HG03060 (cell line): ENCODE measurements at regions not wholly inside any gene's neighbourhood (a gene's known extent, or its start where the extent isn't known, plus 50 kb on each side); places are given as distances from the start of the nearest gene placed in this dataset.
"Not testable (repeated sequence)": the region's sequence is repeated elsewhere in the genome, so short reads cannot be mapped to it uniquely, and the experiment has no call there.

Experiments
- ATAC-seq: cut with Tn5 transposase; IDR thresholded peaks from one replicate; pipeline ENCODE4 v1.9.1; 2021; ENCODE audit warnings: low read depth, moderate number of reproducible peaks; ENCODE audit not compliant: unreplicated experiment

GRCh38 chr7:23930312-23930711 is 220.3 kb downstream of the STK31 start:
- no peak for ATAC-seq

- no peak for ATAC-seq
These were observed 221.6 kb downstream of the STK31 start for GRCh38 chr7:23931633-23932032.

- ATAC-seq = no peak
These were observed 228.2 kb downstream of the STK31 start for GRCh38 chr7:23938215-23938614.

- no peak for ATAC-seq
These were observed 229.0 kb downstream of the STK31 start for GRCh38 chr7:23938937-23939552.

- ATAC-seq = not testable (repeated sequence)
These were observed 229.7 kb downstream of the STK31 start for GRCh38 chr7:23939747-23940146.

- no peak for ATAC-seq
These were observed 231.5 kb downstream of the STK31 start for GRCh38 chr7:23941551-23941950.

- ATAC-seq = no peak
These were observed 232.0 kb downstream of the STK31 start for GRCh38 chr7:23942032-23942431.

GRCh38 chr7:23944131-23944530 is 234.1 kb downstream of the STK31 start:
- ATAC-seq = no peak

GRCh38 chr7:23945472-23945871 is 235.5 kb downstream of the STK31 start:
- no peak for ATAC-seq

GRCh38 chr7:23955145-23955544 is 245.1 kb downstream of the STK31 start:
- ATAC-seq = no peak

GRCh38 chr7:23955600-23956149 is 245.7 kb downstream of the STK31 start:
- no peak for ATAC-seq

GRCh38 chr7:23956772-23957576 is 247.0 kb downstream of the STK31 start:
- no peak for ATAC-seq

- ATAC-seq = no peak
These were observed 249.8 kb downstream of the STK31 start for GRCh38 chr7:23959821-23960220.

- ATAC-seq = no peak
These were observed 250.3 kb downstream of the STK31 start for GRCh38 chr7:23960361-23960760.

- ATAC-seq = no peak
These were observed 253.6 kb downstream of the STK31 start for GRCh38 chr7:23963461-23964165.

GRCh38 chr7:23964715-23965114 is 254.7 kb downstream of the STK31 start:
- no peak for ATAC-seq

GRCh38 chr7:23965296-23965695 is 255.3 kb downstream of the STK31 start:
- ATAC-seq = no peak

- ATAC-seq = no peak
These were observed 256.9 kb downstream of the STK31 start for GRCh38 chr7:23966941-23967340.

GRCh38 chr7:23967949-23968599 is 258.1 kb downstream of the STK31 start:
- ATAC-seq = no peak

GRCh38 chr7:23968791-23969190 is 258.8 kb downstream of the STK31 start:
- no peak for ATAC-seq

GRCh38 chr7:23969443-23969842 is 259.4 kb downstream of the STK31 start:
- no peak for ATAC-seq
